GM12872 (cell line): ENCODE measurements at regions not wholly inside any gene's neighbourhood (a gene's known extent, or its start where the extent isn't known, plus 50 kb on each side); places are given as distances from the start of the nearest gene placed in this dataset.

ENCODE experiments used
- TF ChIP-seq, protein P1 (sequence below): IDR thresholded peaks from 3 replicates; pipeline ENCODE4 v1.5.1; 2011; ENCODE audit warnings: low read depth, mild to moderate bottlenecking, low read length, moderate library complexity; ENCODE audit not compliant: insufficient read depth

DNA sequence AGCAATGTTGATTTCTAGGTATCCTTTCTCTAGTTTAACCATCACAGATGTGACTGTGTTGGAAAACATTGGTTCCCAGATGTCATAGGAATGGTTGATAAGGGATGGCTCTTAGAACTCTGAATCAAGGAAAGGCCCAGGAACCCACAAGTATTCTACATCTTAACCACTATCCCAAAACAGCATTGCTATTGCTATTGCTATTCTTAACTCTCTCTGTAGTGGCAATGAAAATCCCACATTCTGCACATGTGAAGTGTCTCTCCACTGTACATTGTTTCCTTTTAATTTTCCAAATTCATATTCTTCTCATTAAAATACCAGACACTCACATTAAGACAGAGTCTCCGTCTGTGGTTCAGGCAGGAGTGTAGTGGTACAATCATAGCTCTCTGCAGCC, 420.4 kb upstream of the RUNX1 start:
- TF ChIP-seq, protein P1, sequence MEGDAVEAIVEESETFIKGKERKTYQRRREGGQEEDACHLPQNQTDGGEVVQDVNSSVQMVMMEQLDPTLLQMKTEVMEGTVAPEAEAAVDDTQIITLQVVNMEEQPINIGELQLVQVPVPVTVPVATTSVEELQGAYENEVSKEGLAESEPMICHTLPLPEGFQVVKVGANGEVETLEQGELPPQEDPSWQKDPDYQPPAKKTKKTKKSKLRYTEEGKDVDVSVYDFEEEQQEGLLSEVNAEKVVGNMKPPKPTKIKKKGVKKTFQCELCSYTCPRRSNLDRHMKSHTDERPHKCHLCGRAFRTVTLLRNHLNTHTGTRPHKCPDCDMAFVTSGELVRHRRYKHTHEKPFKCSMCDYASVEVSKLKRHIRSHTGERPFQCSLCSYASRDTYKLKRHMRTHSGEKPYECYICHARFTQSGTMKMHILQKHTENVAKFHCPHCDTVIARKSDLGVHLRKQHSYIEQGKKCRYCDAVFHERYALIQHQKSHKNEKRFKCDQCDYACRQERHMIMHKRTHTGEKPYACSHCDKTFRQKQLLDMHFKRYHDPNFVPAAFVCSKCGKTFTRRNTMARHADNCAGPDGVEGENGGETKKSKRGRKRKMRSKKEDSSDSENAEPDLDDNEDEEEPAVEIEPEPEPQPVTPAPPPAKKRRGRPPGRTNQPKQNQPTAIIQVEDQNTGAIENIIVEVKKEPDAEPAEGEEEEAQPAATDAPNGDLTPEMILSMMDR: no peak

- TF ChIP-seq, protein P1: no peak
Observed at GRCh38 chr21:35468991-35469390, 419.9 kb upstream of the RUNX1 start.

DNA sequence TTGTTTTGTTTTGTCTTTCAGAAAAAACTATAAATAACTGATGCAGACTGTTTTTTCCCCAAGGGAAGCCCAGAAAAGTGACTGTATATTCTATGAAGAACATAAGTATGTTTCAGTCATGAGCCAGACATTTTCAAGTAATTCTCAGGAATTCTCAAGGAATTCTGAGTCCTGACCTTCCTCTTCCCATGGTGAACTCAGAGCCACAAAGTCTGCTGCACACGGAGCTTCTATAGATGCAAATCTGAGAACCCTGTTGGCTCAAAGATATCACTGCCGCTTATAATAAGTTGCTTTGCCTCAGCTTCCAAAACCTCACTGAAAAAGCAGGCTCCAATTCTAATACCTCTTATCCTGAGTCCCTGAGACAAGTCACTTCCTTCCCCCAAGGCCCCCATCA, 418.5 kb upstream of the RUNX1 start:
- TF ChIP-seq, protein P1: no peak

GRCh38 chr21:35465741-35466140, 416.6 kb upstream of the RUNX1 start:
- TF ChIP-seq, protein P1: no peak

GRCh38 chr21:35461700-35462099, 412.6 kb upstream of the RUNX1 start:
- TF ChIP-seq, protein P1: no peak

GRCh38 chr21:35460441-35460840, 411.3 kb upstream of the RUNX1 start:
- TF ChIP-seq, protein P1: no peak

GRCh38 chr21:35458405-35458804, 409.3 kb upstream of the RUNX1 start:
- TF ChIP-seq, protein P1: no peak
